GM23338 (cell line): ENCODE measurements at regions not wholly inside any gene's neighbourhood (a gene's known extent, or its start where the extent isn't known, plus 50 kb on each side); places are given as distances from the start of the nearest gene placed in this dataset.

ENCODE experiments used
- CREB1 ChIP-seq: fragments of 250-450 bp; sonication (Bioruptor Pico); IDR thresholded peaks from 2 replicates; pipeline ENCODE4 v1.5.0; 2020; ENCODE audit warnings: low read depth, mild to moderate bottlenecking, moderate library complexity
- EZH2 ChIP-seq: fragments of 200-600 bp; sonication (generic); IDR thresholded peaks from one replicate; pipeline ENCODE4 v1.8.0; 2017; ENCODE audit warnings: antibody characterized with exemption, mild to moderate bottlenecking, low read depth; ENCODE audit not compliant: unreplicated experiment
- EZH2phosphoT487 ChIP-seq: fragments of 200-600 bp; sonication (generic); IDR thresholded peaks from one replicate; pipeline ENCODE4 v1.8.1; 2018; ENCODE audit warnings: antibody characterized with exemption; ENCODE audit not compliant: unreplicated experiment
- JUNB ChIP-seq: IDR thresholded peaks from one replicate; pipeline ENCODE4 v1.6.1; 2016; ENCODE audit warnings: antibody characterized with exemption; ENCODE audit not compliant: unreplicated experiment
- NANOG ChIP-seq: IDR thresholded peaks from 2 replicates; pipeline ENCODE4 v1.6.1; 2016; ENCODE audit warnings: antibody characterized with exemption, borderline replicate concordance
- POLR2AphosphoS5 ChIP-seq: IDR thresholded peaks from 2 replicates; pipeline ENCODE4 v1.6.1; 2016; ENCODE audit warnings: antibody characterized with exemption, low read depth
- STAT1 ChIP-seq: IDR thresholded peaks from one replicate; pipeline ENCODE4 v1.6.1; 2016; ENCODE audit warnings: antibody characterized with exemption; ENCODE audit not compliant: unreplicated experiment
- ZNF114 ChIP-seq: fragments of 250-450 bp; sonication (Bioruptor Pico); IDR thresholded peaks from 2 replicates; pipeline ENCODE4 v1.5.0; 2020; ENCODE audit warnings: mild to moderate bottlenecking, moderate library complexity
- ZNF331 ChIP-seq: fragments of 250-450 bp; sonication (Bioruptor Pico); IDR thresholded peaks from 2 replicates; pipeline ENCODE4 v1.5.0; 2020; ENCODE audit warnings: low read depth, mild to moderate bottlenecking, moderate library complexity
- TF ChIP-seq, protein P1 (sequence below), 2 experiments: fragments of 200-600 bp in 1 of 2; sonication (generic) in 1 of 2; conservative IDR thresholded peaks; 2 replicates each; pipeline versions ENCODE4 v1.5.1 to v1.6.1; 2016 to 2017; ENCODE audit warnings: antibody characterized with exemption in 2 of 2, low read depth in 2 of 2, mild to moderate bottlenecking in 2 of 2, moderate library complexity in 1 of 2
- TF ChIP-seq, protein P2 (sequence below): IDR thresholded peaks from one replicate; pipeline ENCODE4 v1.6.1; 2018; ENCODE audit warnings: antibody characterized with exemption; ENCODE audit not compliant: unreplicated experiment
- TF ChIP-seq, protein P3 (sequence below): IDR thresholded peaks from 2 replicates; pipeline ENCODE4 v1.6.1; 2016; ENCODE audit warnings: antibody characterized with exemption
- TF ChIP-seq, protein P4 (sequence below): fragments of 250-450 bp; sonication (Bioruptor Pico); IDR thresholded peaks from 2 replicates; pipeline ENCODE4 v1.5.0; 2020; ENCODE audit warnings: mild to moderate bottlenecking, moderate library complexity

DNA sequence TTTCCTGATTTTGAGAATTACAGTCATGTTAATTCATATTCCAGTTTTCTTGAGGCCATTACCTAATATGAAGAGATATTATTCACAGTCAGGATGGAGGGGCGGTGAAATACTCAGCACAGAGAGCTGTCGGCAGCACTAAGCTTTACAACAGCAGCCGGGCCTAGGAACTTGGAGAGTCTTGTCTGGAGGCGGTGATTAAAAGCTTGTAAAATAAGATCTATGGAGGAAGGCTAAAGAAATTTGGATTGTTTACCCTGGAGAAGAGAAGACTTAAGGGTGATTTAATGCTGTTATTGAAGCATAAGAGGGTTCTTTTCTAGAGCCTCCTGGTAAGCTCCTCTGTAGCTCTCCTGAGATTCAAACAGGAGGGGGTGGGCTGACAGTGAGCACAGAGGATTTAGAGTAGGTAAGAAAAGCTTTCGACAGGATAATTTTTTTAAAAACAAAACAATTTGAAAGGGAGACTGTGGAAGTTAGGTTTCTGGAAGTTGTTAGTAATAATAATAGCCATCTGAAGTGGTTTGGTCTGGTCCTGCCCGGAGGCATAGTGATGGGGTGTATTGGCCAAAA lies 406.3 kb upstream of the ADAMTSL1 start:
- TF ChIP-seq, protein P1, sequence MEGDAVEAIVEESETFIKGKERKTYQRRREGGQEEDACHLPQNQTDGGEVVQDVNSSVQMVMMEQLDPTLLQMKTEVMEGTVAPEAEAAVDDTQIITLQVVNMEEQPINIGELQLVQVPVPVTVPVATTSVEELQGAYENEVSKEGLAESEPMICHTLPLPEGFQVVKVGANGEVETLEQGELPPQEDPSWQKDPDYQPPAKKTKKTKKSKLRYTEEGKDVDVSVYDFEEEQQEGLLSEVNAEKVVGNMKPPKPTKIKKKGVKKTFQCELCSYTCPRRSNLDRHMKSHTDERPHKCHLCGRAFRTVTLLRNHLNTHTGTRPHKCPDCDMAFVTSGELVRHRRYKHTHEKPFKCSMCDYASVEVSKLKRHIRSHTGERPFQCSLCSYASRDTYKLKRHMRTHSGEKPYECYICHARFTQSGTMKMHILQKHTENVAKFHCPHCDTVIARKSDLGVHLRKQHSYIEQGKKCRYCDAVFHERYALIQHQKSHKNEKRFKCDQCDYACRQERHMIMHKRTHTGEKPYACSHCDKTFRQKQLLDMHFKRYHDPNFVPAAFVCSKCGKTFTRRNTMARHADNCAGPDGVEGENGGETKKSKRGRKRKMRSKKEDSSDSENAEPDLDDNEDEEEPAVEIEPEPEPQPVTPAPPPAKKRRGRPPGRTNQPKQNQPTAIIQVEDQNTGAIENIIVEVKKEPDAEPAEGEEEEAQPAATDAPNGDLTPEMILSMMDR (conservative IDR thresholded peaks at IDR 0.05; ENCODE audit: low read depth in 2 of 2): no peak
- TF ChIP-seq POLR2AphosphoS5 (no peak), EZH2phosphoT487 (no peak), EZH2 (no peak), JUNB (no peak), CREB1 (CRISPR knock-in tag) (no peak), STAT1 (no peak), ZNF331 (CRISPR knock-in tag) (no peak), ZNF114 (CRISPR knock-in tag) (no peak), NANOG (no peak)
- TF ChIP-seq, protein P2, sequence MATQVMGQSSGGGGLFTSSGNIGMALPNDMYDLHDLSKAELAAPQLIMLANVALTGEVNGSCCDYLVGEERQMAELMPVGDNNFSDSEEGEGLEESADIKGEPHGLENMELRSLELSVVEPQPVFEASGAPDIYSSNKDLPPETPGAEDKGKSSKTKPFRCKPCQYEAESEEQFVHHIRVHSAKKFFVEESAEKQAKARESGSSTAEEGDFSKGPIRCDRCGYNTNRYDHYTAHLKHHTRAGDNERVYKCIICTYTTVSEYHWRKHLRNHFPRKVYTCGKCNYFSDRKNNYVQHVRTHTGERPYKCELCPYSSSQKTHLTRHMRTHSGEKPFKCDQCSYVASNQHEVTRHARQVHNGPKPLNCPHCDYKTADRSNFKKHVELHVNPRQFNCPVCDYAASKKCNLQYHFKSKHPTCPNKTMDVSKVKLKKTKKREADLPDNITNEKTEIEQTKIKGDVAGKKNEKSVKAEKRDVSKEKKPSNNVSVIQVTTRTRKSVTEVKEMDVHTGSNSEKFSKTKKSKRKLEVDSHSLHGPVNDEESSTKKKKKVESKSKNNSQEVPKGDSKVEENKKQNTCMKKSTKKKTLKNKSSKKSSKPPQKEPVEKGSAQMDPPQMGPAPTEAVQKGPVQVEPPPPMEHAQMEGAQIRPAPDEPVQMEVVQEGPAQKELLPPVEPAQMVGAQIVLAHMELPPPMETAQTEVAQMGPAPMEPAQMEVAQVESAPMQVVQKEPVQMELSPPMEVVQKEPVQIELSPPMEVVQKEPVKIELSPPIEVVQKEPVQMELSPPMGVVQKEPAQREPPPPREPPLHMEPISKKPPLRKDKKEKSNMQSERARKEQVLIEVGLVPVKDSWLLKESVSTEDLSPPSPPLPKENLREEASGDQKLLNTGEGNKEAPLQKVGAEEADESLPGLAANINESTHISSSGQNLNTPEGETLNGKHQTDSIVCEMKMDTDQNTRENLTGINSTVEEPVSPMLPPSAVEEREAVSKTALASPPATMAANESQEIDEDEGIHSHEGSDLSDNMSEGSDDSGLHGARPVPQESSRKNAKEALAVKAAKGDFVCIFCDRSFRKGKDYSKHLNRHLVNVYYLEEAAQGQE: no peak
- TF ChIP-seq, protein P3, sequence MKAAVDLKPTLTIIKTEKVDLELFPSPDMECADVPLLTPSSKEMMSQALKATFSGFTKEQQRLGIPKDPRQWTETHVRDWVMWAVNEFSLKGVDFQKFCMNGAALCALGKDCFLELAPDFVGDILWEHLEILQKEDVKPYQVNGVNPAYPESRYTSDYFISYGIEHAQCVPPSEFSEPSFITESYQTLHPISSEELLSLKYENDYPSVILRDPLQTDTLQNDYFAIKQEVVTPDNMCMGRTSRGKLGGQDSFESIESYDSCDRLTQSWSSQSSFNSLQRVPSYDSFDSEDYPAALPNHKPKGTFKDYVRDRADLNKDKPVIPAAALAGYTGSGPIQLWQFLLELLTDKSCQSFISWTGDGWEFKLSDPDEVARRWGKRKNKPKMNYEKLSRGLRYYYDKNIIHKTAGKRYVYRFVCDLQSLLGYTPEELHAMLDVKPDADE: no peak
- TF ChIP-seq, protein P4, sequence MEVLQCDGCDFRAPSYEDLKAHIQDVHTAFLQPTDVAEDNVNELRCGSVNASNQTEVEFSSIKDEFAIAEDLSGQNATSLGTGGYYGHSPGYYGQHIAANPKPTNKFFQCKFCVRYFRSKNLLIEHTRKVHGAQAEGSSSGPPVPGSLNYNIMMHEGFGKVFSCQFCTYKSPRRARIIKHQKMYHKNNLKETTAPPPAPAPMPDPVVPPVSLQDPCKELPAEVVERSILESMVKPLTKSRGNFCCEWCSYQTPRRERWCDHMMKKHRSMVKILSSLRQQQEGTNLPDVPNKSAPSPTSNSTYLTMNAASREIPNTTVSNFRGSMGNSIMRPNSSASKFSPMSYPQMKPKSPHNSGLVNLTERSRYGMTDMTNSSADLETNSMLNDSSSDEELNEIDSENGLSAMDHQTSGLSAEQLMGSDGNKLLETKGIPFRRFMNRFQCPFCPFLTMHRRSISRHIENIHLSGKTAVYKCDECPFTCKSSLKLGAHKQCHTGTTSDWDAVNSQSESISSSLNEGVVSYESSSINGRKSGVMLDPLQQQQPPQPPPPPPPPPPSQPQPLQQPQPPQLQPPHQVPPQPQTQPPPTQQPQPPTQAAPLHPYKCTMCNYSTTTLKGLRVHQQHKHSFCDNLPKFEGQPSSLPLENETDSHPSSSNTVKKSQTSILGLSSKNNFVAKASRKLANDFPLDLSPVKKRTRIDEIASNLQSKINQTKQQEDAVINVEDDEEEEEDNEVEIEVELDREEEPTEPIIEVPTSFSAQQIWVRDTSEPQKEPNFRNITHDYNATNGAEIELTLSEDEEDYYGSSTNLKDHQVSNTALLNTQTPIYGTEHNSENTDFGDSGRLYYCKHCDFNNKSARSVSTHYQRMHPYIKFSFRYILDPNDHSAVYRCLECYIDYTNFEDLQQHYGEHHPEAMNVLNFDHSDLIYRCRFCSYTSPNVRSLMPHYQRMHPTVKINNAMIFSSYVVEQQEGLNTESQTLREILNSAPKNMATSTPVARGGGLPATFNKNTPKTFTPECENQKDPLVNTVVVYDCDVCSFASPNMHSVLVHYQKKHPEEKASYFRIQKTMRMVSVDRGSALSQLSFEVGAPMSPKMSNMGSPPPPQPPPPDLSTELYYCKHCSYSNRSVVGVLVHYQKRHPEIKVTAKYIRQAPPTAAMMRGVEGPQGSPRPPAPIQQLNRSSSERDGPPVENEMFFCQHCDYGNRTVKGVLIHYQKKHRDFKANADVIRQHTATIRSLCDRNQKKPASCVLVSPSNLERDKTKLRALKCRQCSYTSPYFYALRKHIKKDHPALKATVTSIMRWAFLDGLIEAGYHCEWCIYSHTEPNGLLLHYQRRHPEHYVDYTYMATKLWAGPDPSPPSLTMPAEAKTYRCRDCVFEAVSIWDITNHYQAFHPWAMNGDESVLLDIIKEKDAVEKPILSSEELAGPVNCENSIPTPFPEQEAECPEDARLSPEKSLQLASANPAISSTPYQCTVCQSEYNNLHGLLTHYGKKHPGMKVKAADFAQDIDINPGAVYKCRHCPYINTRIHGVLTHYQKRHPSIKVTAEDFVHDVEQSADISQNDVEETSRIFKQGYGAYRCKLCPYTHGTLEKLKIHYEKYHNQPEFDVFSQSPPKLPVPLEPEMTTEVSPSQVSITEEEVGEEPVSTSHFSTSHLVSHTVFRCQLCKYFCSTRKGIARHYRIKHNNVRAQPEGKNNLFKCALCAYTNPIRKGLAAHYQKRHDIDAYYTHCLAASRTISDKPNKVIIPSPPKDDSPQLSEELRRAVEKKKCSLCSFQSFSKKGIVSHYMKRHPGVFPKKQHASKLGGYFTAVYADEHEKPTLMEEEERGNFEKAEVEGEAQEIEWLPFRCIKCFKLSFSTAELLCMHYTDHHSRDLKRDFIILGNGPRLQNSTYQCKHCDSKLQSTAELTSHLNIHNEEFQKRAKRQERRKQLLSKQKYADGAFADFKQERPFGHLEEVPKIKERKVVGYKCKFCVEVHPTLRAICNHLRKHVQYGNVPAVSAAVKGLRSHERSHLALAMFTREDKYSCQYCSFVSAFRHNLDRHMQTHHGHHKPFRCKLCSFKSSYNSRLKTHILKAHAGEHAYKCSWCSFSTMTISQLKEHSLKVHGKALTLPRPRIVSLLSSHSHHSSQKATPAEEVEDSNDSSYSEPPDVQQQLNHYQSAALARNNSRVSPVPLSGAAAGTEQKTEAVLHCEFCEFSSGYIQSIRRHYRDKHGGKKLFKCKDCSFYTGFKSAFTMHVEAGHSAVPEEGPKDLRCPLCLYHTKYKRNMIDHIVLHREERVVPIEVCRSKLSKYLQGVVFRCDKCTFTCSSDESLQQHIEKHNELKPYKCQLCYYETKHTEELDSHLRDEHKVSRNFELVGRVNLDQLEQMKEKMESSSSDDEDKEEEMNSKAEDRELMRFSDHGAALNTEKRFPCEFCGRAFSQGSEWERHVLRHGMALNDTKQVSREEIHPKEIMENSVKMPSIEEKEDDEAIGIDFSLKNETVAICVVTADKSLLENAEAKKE (CRISPR knock-in tag): no peak
